PC-3 (cell line): ENCODE measurements at regions not wholly inside any gene's neighbourhood (a gene's known extent, or its start where the extent isn't known, plus 50 kb on each side); places are given as distances from the start of the nearest gene placed in this dataset.

Experiments used
- ATAC-seq: fragments of 200-7000 bp; cut with Tn5 transposase; 2 replicates; pipeline ENCODE4 v1.9.1; 2020; ENCODE audit warnings: mild to moderate bottlenecking, moderate library complexity
- BruUV-seq: library from RNA; stranded (reverse); fragments of 400-500 nt; replicated peaks from 2 replicates; lab custom pipeline; 2021; lab: Mats Ljungman, UMichigan
- CTCF ChIA-PET: fragments of 300-600 bp; sonication (Branson Sonifier 250); formaldehyde crosslinking; loops from one replicate; lab custom pipeline; 2022; ENCODE audit warnings: antibody characterized with exemption; lab: Charles Lee
- POLR2A ChIA-PET: fragments of 300-600 bp; sonication (Branson Sonifier 250); formaldehyde crosslinking; loops from one replicate; lab custom pipeline; 2022; ENCODE audit warnings: antibody characterized with exemption; ENCODE audit not compliant: unreplicated experiment; lab: Charles Lee
- DNase-seq: peaks from one replicate; pipeline ENCODE4 v3.0.0-alpha.2; 2015
- H2AFZ ChIP-seq: fragments of 300-600 bp; sonication (generic); 2 replicates; pipeline ENCODE4 v1.6.0; 2016; ENCODE audit warnings: antibody characterized with exemption, low read length
- H3F3A ChIP-seq: fragments of 300-600 bp; sonication (generic); one replicate; pipeline ENCODE4 v1.6.0; 2017; ENCODE audit warnings: antibody characterized with exemption, low read length, control low read depth, mild to moderate bottlenecking; ENCODE audit not compliant: unreplicated experiment
- H3K27ac ChIP-seq: fragments of 300-600 bp; sonication (generic); 2 replicates; pipeline ENCODE4 v1.5.1; 2016; ENCODE audit warnings: mild to moderate bottlenecking, low read length
- H3K27me3 ChIP-seq: fragments of 300-600 bp; sonication (generic); 2 replicates; pipeline ENCODE4 v1.6.1; 2016; ENCODE audit warnings: low read length, mixed read lengths
- H3K36me3 ChIP-seq: fragments of 300-600 bp; sonication (generic); 2 replicates; pipeline ENCODE4 v1.6.1; 2016; ENCODE audit warnings: low read depth, mixed run types, low read length, mixed read lengths
- H3K4me1 ChIP-seq: fragments of 300-600 bp; sonication (generic); 2 replicates; pipeline ENCODE4 v1.5.1; 2016; ENCODE audit warnings: low read length; ENCODE audit not compliant: insufficient read depth
- H3K4me2 ChIP-seq: fragments of 300-600 bp; sonication (generic); 2 replicates; pipeline ENCODE4 v1.6.0; 2016; ENCODE audit warnings: low read length
- H3K4me3 ChIP-seq: fragments of 300-600 bp; sonication (generic); 2 replicates; pipeline ENCODE4 v1.5.1; 2016; ENCODE audit warnings: mild to moderate bottlenecking, low read length, mixed read lengths
- H3K79me2 ChIP-seq: fragments of 300-600 bp; sonication (generic); 2 replicates; pipeline ENCODE4 v1.6.1; 2017; ENCODE audit warnings: low read length, mixed read lengths
- H3K9ac ChIP-seq: fragments of 300-600 bp; sonication (generic); 2 replicates; pipeline ENCODE4 v1.6.0; 2016; ENCODE audit warnings: mild to moderate bottlenecking, low read length
- H3K9me2 ChIP-seq: fragments of 300-600 bp; sonication (generic); replicated peaks from 2 replicates; pipeline ENCODE4 v1.6.1; 2016; ENCODE audit warnings: mixed run types, low read length, mixed read lengths
- H3K9me3 ChIP-seq: fragments of 300-600 bp; sonication (generic); 2 replicates; pipeline ENCODE4 v1.6.1; 2016; ENCODE audit warnings: low read length, mixed read lengths
- H4K20me1 ChIP-seq: fragments of 300-600 bp; sonication (generic); 2 replicates; pipeline ENCODE4 v1.6.1; 2016; ENCODE audit warnings: low read length, mixed read lengths
- EZH2 ChIP-seq: fragments of 300-600 bp; sonication (generic); IDR thresholded peaks from one replicate; pipeline ENCODE4 v1.6.1; 2017; ENCODE audit warnings: antibody characterized with exemption, mild to moderate bottlenecking, low read length; ENCODE audit not compliant: unreplicated experiment
- EZH2phosphoT487 ChIP-seq: fragments of 300-600 bp; sonication (generic); IDR thresholded peaks from 2 replicates; pipeline ENCODE4 v1.6.1; 2018; ENCODE audit warnings: mild to moderate bottlenecking, antibody characterized with exemption, low read length, borderline replicate concordance
- intact Hi-C: fragments of 100-400 bp; cut with micrococcal nuclease; formaldehyde crosslinking; loops from 2 replicates; pipeline ENCODE4 v1.9.0; 2023
- TF ChIP-seq, protein P1 (sequence below): fragments of 300-600 bp; sonication (generic); conservative IDR thresholded peaks from 2 replicates; pipeline ENCODE4 v1.5.1; 2017; ENCODE audit warnings: antibody characterized with exemption, low read depth, mild to moderate bottlenecking, low read length

DNA sequence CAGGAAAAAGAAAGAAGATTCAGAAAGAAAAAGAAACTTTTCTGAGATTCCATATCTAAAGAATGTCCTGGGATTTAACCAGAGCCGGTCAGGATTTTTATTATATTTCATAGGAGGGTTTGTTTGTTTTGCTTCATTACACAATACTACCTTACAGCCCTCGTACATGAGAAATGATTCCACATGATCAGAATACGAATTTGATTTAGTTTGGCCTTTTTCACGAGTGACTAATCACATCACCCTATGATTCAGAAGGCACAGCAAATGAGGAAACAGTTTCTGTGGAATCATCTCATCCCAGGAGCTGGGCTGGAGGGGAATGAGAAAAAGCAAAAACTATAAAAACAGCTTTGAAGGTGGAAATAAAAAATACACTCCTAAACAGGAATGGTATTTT, 54.7 kb upstream of the VWC2 start:
- no peak overlapping the region for H3K9ac ChIP-seq
- H3F3A ChIP-seq, result no peaks in the 10 kb centered on the region
- H3K27ac ChIP-seq, result no peak overlapping the region
- no TSS peak for BruUV-seq
- H3K4me3 ChIP-seq, result no peak overlapping the region
- no peak overlapping the region for H3K4me2 ChIP-seq
- H3K79me2 ChIP-seq, result no peaks in the 10 kb centered on the region
- no peaks in the 10 kb centered on the region for H3K9me2 ChIP-seq
- DNase-seq (no peak), ATAC-seq (no peak)
- CTCF ChIA-PET, result no interaction called here
- H3K27me3 ChIP-seq, result 0 out of 2 replicates have a peak, but pooled peaks cover 7% of the 10 kb centered on the region
- no peak overlapping the region for H2AFZ ChIP-seq
- no peaks in the 10 kb centered on the region for H3K36me3 ChIP-seq
- intact Hi-C loops, result no loop called here
- no peaks in the 10 kb centered on the region for H3K4me1 ChIP-seq
- no peaks in the 10 kb centered on the region for H3K9me3 ChIP-seq
- no peaks in the 10 kb centered on the region for H4K20me1 ChIP-seq
- TF ChIP-seq EZH2 (no peak), EZH2phosphoT487 (no peak)
- TF ChIP-seq, protein P1, sequence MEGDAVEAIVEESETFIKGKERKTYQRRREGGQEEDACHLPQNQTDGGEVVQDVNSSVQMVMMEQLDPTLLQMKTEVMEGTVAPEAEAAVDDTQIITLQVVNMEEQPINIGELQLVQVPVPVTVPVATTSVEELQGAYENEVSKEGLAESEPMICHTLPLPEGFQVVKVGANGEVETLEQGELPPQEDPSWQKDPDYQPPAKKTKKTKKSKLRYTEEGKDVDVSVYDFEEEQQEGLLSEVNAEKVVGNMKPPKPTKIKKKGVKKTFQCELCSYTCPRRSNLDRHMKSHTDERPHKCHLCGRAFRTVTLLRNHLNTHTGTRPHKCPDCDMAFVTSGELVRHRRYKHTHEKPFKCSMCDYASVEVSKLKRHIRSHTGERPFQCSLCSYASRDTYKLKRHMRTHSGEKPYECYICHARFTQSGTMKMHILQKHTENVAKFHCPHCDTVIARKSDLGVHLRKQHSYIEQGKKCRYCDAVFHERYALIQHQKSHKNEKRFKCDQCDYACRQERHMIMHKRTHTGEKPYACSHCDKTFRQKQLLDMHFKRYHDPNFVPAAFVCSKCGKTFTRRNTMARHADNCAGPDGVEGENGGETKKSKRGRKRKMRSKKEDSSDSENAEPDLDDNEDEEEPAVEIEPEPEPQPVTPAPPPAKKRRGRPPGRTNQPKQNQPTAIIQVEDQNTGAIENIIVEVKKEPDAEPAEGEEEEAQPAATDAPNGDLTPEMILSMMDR, result no peak
- POLR2A ChIA-PET, result no interaction called here

DNA sequence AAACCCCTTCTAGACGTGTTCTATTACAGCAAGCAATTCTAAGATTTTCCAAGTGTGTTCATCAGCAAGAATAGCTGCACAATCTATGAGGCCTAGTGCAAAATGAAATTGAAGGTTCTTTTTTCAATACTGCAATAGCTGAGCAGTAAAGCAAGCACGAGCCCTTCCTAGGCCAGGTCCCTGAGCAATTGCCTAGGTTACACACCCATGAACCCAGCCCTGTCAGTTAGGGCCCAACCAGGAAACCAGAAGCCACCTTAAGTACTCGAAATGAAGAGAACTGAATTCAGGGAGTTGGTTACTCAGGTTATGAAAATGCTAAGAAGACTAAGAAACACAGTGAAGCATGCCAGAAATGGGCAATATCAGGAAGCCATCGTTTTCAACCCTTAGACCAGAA, 52.0 kb upstream of the VWC2 start:
- ChIA-PET POLR2A (no interaction called here), CTCF (no interaction called here)
- no peaks in the 10 kb centered on the region for H3K27me3 ChIP-seq
- H3K4me1 ChIP-seq, result no peaks in the 10 kb centered on the region
- H3K4me2 ChIP-seq, result no peak overlapping the region
- BruUV-seq, result no TSS peak
- H3K9me3 ChIP-seq, result no peaks in the 10 kb centered on the region
- no peaks in the 10 kb centered on the region for H3K9me2 ChIP-seq
- no peaks in the 10 kb centered on the region for H3K36me3 ChIP-seq
- no peaks in the 10 kb centered on the region for H4K20me1 ChIP-seq
- DNase-seq (no peak), ATAC-seq (no peak)
- intact Hi-C loops, result no loop called here
- no peak overlapping the region for H3K27ac ChIP-seq
- H3F3A ChIP-seq, result no peaks in the 10 kb centered on the region
- H2AFZ ChIP-seq, result no peak overlapping the region
- no peak overlapping the region for H3K9ac ChIP-seq
- no peak overlapping the region for H3K4me3 ChIP-seq
- no peaks in the 10 kb centered on the region for H3K79me2 ChIP-seq
- TF ChIP-seq EZH2, result no peak
- TF ChIP-seq, protein P1, result no peak
- TF ChIP-seq EZH2phosphoT487, result no peak
